Activated T-helper 1 cell treated with anti-CD3 and anti-CD28 coated beads, Interleukin-12 subunit alpha, Interleukin-12 subunit beta, Interleukin-2, Interleukin-4 antibody, amounts not matched to agents 30 ng/mL and 10 ng/mL and 1 ng/mL, durations not matched to agents 14 hours and 24 hours and 36 hours (primary cell): ENCODE measurements at regions not wholly inside any gene's neighbourhood (a gene's known extent, or its start where the extent isn't known, plus 50 kb on each side); places are given as distances from the start of the nearest gene placed in this dataset.

Source experiments
- DNase-seq: peaks from one replicate; pipeline ENCODE4 v3.0.0; 2021; ENCODE audit warnings: low spot score
- H3K27ac Mint-ChIP-seq: one replicate; pipeline ENCODE4 v1.8.0; 2021; ENCODE audit warnings: mild to moderate bottlenecking, mixed read lengths
- H3K27me3 Mint-ChIP-seq: one replicate; pipeline ENCODE4 v1.8.0; 2022; ENCODE audit warnings: mild to moderate bottlenecking, moderate library complexity, mixed read lengths; ENCODE audit not compliant: insufficient read depth
- H3K36me3 Mint-ChIP-seq: one replicate; pipeline ENCODE4 v1.8.0; 2021; ENCODE audit warnings: low read depth, mixed read lengths
- H3K4me1 Mint-ChIP-seq: one replicate; pipeline ENCODE4 v1.8.0; 2021; ENCODE audit warnings: low read depth, mixed read lengths
- H3K4me3 Mint-ChIP-seq: one replicate; pipeline ENCODE4 v1.8.0; 2021; ENCODE audit warnings: mild to moderate bottlenecking, moderate library complexity, mixed read lengths
- H3K9me3 Mint-ChIP-seq: one replicate; pipeline ENCODE4 v1.8.0; 2021; ENCODE audit warnings: mixed read lengths
- intact Hi-C: fragments of 100-400 bp; cut with micrococcal nuclease; formaldehyde crosslinking; loops from one replicate; pipeline ENCODE4 v1.15.1; 2024

DNA sequence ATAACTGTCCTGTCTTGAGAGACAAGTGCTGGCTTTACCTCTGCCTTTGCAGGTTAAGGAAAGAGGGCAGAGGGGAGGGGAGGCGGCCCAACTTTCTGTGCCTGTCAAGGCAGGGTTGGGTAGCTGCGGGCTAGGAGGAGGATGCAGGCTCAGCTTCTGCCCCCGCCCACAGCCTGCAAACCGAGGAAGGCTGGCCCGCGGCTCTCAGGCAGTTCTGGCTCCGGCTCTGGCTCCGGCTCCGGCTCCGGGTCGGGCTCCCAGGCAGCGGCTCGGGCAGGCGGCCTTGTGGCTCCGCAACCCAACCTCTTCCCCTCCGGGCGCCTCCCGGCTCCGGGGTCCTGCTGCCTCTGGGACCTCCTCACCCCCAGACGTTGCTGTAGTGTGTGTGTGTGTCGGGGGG, 92.9 kb downstream of the TMEM30B start:
- no peak overlapping the region for H3K27ac Mint-ChIP-seq
- DNase-seq: no peak
- H3K9me3 Mint-ChIP-seq: no peaks in the 10 kb centered on the region
- intact Hi-C loops: loop anchor here (5.0 to 10.0 kb wide), 2 partner anchors 161 to 533 kb away; no protein-coding TSS in a partner anchor
- peaks cover 33% of the 10 kb centered on the region for H3K4me1 Mint-ChIP-seq
- no peaks in the 10 kb centered on the region for H3K36me3 Mint-ChIP-seq
- peaks cover 23% of the 10 kb centered on the region for H3K27me3 Mint-ChIP-seq
- no peak overlapping the region for H3K4me3 Mint-ChIP-seq

DNA sequence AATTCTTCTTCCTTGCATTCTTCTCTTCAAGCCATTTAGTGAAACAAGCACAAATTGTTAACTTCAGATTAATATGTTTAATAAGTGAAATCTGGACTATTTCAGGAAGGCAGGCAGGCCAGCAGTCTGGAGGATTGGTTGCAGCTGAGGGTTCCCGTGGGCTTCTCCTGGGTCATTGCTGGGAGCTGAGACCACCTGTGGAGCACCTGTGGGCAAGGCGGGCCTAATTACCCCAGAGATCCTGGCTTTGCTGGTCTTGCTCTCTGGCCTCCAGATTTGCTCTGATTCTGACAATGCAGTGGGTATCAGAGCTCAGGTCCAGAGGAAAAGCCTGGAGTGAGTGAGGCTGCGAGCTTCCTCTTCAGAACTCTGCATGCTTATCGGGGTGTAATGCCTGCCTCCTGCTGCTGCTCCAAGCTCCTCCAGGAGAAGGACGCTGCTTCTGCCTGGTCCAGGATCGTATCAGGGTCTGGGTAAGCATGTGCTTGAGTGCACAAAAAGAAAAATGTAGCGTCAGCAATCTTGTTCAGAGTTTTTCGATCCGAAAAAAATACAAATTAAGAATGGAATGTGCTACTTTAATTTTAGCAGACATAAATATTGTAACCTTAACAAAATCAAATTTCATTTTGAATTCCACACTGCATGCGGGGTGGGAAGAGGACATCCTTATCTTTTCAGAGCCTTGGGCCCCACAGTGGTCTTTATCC, 93.8 kb downstream of the TMEM30B start:
- peaks cover 23% of the 10 kb centered on the region for H3K27me3 Mint-ChIP-seq

GRCh38 chr14:61186341-61187195, 94.6 kb downstream of the TMEM30B start:
- no peak overlapping the region for H3K27ac Mint-ChIP-seq
- H3K4me1 Mint-ChIP-seq: peaks cover 38% of the 10 kb centered on the region
- no peaks in the 10 kb centered on the region for H3K9me3 Mint-ChIP-seq
- no peak for DNase-seq
- peaks cover 23% of the 10 kb centered on the region for H3K27me3 Mint-ChIP-seq
- no peaks in the 10 kb centered on the region for H3K36me3 Mint-ChIP-seq
- intact Hi-C loops: loop anchor here (5.0 to 10.0 kb wide), 2 partner anchors 159 to 532 kb away; no protein-coding TSS in a partner anchor
- no peak overlapping the region for H3K4me3 Mint-ChIP-seq

More for the DNA sequence above, 93.8 kb downstream of the TMEM30B start:
- Mint-ChIP-seq H3K4me1 (peaks cover 38% of the 10 kb centered on the region), H3K27ac (no peak overlapping the region), H3K36me3 (no peaks in the 10 kb centered on the region), H3K4me3 (no peak overlapping the region), H3K9me3 (no peaks in the 10 kb centered on the region)
- no peak for DNase-seq
- intact Hi-C loops: loop anchor here (5.0 to 10.0 kb wide), 2 partner anchors 160 to 533 kb away; no protein-coding TSS in a partner anchor

DNA sequence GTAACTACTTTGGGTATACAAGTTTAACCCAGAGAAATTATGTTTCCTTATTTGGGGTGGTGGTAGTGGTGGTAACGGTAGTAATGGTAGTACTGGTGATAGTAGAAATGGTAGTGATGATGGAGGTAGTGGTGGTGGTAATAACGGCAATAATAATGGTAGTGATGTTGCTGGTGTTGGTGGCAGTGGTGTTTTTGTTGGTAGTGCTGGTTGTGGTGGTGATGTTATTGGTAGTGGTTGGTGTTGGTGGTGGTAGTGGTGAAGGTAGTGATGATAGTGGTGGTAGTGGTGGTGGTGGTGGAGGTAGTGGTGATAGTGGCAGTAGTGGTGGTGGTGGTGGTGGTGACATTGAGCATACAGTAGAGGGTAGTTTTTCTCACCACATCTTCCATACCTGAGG, 95.6 kb downstream of the TMEM30B start:
- H3K9me3 Mint-ChIP-seq: no peaks in the 10 kb centered on the region
- intact Hi-C loops: loop anchor here (5.0 to 10.0 kb wide), 2 partner anchors 158 to 531 kb away; no protein-coding TSS in a partner anchor
- DNase-seq: no peak
- peaks cover 38% of the 10 kb centered on the region for H3K4me1 Mint-ChIP-seq
- H3K27me3 Mint-ChIP-seq: peaks cover 20% of the 10 kb centered on the region
- H3K27ac Mint-ChIP-seq: peak overlapping the region; percentile 1
- no peak overlapping the region for H3K4me3 Mint-ChIP-seq
- H3K36me3 Mint-ChIP-seq: no peaks in the 10 kb centered on the region

DNA sequence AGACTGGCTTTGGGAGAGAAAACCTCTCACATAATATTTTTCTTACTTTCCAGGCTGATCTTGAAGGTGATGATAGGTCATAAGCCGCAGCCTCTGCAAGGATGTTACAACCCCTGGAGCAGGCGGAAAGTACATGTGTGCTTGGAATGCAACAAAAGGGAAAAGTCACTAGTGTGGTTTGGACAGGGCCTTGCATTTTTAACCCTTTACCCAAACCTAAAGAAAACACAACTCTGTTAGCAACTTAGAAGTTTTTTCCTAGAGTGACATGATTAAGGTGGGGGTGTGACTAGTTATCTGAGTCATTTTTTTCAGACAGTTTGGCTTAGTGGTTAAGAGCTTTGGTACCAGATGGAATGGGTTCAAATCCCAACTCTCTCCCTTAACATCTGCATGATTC, 97.0 kb downstream of the TMEM30B start:
- no peaks in the 10 kb centered on the region for H3K36me3 Mint-ChIP-seq
- DNase-seq: no peak
- peaks cover 29% of the 10 kb centered on the region for H3K4me1 Mint-ChIP-seq
- no peak overlapping the region for H3K4me3 Mint-ChIP-seq
- intact Hi-C loops: loop anchor here (10.0 kb wide), 1 partner anchor 529 kb away; no protein-coding TSS in a partner anchor
- no peak overlapping the region for H3K27ac Mint-ChIP-seq
- H3K27me3 Mint-ChIP-seq: peaks cover 8% of the 10 kb centered on the region
- H3K9me3 Mint-ChIP-seq: peaks cover under 1% of the 10 kb centered on the region

GRCh38 chr14:61183196-61183885, 97.8 kb downstream of the TMEM30B start:
- DNase-seq: no peak
- H3K9me3 Mint-ChIP-seq: peaks cover 5% of the 10 kb centered on the region
- H3K4me1 Mint-ChIP-seq: peaks cover 32% of the 10 kb centered on the region
- no peaks in the 10 kb centered on the region for H3K36me3 Mint-ChIP-seq
- intact Hi-C loops: loop anchor here (10.0 kb wide), 1 partner anchor 529 kb away; no protein-coding TSS in a partner anchor
- H3K27ac Mint-ChIP-seq: peak overlapping the region; percentile 52
- no peak overlapping the region for H3K4me3 Mint-ChIP-seq
- peaks cover 7% of the 10 kb centered on the region for H3K27me3 Mint-ChIP-seq

DNA sequence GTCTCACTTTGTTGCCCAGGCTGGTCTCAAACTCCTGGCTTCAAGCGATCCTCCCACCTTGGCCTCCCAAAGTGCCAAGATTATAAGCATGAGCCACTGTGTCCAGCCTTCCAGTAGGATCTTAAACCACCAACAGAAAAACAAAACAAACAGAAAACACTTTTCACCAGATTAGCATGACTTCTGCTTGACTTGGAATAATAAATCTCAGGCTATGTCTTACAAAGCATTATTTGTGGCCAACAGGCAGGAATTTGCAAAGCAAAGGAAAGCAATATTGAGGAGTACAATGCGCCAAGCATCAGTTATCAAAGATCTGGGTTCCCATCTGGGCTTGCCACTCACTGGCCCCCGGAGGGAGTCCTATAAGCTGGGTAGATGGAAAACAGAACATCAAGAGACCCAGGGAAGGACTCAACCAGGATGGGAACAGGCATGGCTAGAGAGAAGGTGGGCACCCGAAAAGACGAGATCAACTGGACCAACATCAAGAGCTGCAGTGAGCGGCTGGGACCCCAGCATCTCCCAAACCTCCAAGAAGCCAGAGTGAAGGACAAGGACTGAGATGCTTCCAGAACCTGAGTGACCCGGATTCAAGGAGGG, 101.2 kb downstream of the TMEM30B start:
- Mint-ChIP-seq H3K27ac (peak overlapping the region; percentile 37), H3K9me3 (peaks cover 10% of the 10 kb centered on the region), H3K27me3 (peaks cover 2% of the 10 kb centered on the region), H3K36me3 (peaks cover 1% of the 10 kb centered on the region), H3K4me3 (no peak overlapping the region), H3K4me1 (peaks cover 49% of the 10 kb centered on the region)
- intact Hi-C loops: loop anchor here (5.0 to 10.0 kb wide), 5 partner anchors 67 to 525 kb away; partner anchors contain the start of genes SLC38A6 and TRMT5
- no peak for DNase-seq

GRCh38 chr14:61179061-61179690, 102.0 kb downstream of the TMEM30B start:
- H3K4me1 Mint-ChIP-seq: peaks cover 48% of the 10 kb centered on the region
- no peak overlapping the region for H3K4me3 Mint-ChIP-seq
- no peak for DNase-seq
- peak overlapping the region; percentile 78 for H3K27ac Mint-ChIP-seq
- peaks cover 2% of the 10 kb centered on the region for H3K27me3 Mint-ChIP-seq
- intact Hi-C loops: loop anchor here (5.0 kb wide), 4 partner anchors 68 to 427 kb away; partner anchors contain the start of genes SLC38A6 and TRMT5
- peaks cover 1% of the 10 kb centered on the region for H3K36me3 Mint-ChIP-seq
- H3K9me3 Mint-ChIP-seq: peaks cover 10% of the 10 kb centered on the region

GRCh38 chr14:61178226-61179060, 102.7 kb downstream of the TMEM30B start:
- Mint-ChIP-seq H3K27me3 (peaks cover 2% of the 10 kb centered on the region), H3K4me3 (peak overlapping the region; percentile 47), H3K36me3 (peaks cover 1% of the 10 kb centered on the region), H3K9me3 (peaks cover 10% of the 10 kb centered on the region), H3K4me1 (peaks cover 44% of the 10 kb centered on the region), H3K27ac (peak overlapping the region; percentile 78)
- intact Hi-C loops: loop anchor here (1.0 to 5.0 kb wide), 5 partner anchors 69 to 426 kb away; partner anchors contain the start of genes SLC38A6 and TRMT5
- DNase-seq: peak; percentile 27

DNA sequence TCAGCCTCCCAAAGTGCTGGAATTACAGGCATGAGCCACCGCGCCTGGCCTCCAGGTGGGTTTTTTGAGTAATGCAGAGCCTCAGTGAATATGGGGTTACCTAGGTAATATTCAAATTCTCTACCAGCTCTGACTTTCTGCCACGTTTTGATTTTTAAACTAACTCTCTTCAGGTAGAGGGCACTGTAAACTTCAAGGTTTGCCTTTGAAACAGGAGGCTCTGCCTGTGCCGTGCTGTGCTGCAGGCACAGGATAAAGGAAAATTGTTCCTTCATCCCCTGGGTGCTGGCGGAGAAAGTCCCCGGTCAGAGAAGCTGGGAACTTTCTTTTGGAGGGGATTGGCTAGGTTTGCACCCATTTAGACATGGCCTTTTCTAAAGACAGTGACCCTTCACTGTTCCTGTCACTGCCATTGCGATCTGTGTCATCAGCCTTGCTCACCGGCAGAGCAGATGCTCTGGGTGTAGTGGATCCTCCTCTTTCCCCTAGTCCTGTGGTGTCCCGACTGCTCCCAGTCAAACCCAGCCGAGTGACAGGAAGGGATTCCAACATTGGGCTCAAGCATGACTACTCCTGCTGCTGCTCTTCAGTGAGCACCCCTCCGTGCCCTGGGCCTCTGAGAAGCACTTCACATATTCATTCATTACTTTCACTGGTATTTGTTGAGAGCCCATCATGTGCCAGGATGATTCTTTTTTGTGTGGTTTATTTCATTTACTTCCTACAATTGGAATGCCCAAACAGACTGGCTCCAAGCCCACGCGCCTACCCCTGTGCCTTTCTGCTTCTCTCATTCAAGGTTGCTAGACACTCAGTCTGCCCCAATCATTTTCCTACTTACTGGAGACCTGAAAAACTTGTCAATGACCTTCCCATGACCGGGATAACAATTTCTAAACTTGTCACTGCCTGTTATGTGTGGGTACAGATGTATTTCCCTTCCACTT, 103.6 kb downstream of the TMEM30B start:
- peaks cover 1% of the 10 kb centered on the region for H3K36me3 Mint-ChIP-seq
- H3K27ac Mint-ChIP-seq: peak overlapping the region; percentile 78
- H3K4me3 Mint-ChIP-seq: peak overlapping the region; percentile 47
- peaks cover 37% of the 10 kb centered on the region for H3K4me1 Mint-ChIP-seq
- H3K9me3 Mint-ChIP-seq: peaks cover 19% of the 10 kb centered on the region
- DNase-seq: no peak
- H3K27me3 Mint-ChIP-seq: peaks cover 4% of the 10 kb centered on the region
- intact Hi-C loops: loop anchor here (1.0 to 5.0 kb wide), 5 partner anchors 70 to 425 kb away; partner anchors contain the start of genes SLC38A6 and TRMT5
